RWPE1 (cell line): ENCODE measurements at regions not wholly inside any gene's neighbourhood (a gene's known extent, or its start where the extent isn't known, plus 50 kb on each side); places are given as distances from the start of the nearest gene placed in this dataset.

Experiments
- CTCF ChIA-PET: fragments of 350-600 bp; sonication (Branson Sonifier 250); formaldehyde crosslinking; extraction: SDS; loops from one replicate; lab custom pipeline; 2021; lab: Yijun Ruan, JAX
- POLR2A ChIA-PET: fragments of 400-600 bp; formaldehyde crosslinking; extraction: SDS; loops from one replicate; lab custom pipeline; 2020; ENCODE audit warnings: antibody characterized with exemption; ENCODE audit not compliant: low non-redundant PET; lab: Yijun Ruan, JAX
- DNase-seq: peaks from one replicate; pipeline ENCODE4 v3.0.0; 2012; ENCODE audit warnings: low spot score
- H3K27ac ChIP-seq: fragments of 450-650 bp; 2 replicates; pipeline ENCODE4 v1.5.1; 2017
- TF ChIP-seq, protein P1 (sequence below): fragments of 450-650 bp; conservative IDR thresholded peaks from 2 replicates; pipeline ENCODE4 v1.5.1; 2017; ENCODE audit warnings: low read depth, mild to moderate bottlenecking

DNA sequence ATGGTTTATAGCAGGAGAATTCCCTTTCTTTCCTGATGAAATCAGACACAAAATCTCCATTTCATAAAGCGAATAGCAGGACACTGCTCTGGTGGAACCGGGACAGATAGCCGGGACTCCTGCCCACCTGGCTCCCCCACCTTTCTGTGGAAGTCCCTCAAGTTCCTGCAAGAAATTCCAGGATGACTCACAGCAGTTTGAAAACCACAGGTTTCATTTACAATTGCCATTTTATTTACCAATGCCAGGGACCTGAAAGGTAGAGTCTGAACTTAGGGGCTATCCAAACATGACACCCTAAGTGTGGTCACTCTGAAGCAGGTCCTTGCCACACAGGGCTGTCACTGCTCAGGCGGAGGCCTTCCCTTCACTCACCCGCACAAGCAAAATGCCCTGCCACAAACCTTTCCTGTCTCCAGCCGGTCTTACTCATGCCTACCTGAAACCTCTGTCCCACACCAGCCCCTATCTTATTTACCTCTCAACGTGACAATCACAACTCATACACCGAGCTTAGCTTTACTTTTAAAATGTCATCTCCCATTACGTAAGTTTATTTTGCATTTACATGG lies 63.3 kb upstream of the TAF1L start:
- H3K27ac ChIP-seq, result no peak overlapping the region
- DNase-seq, result peak; percentile 42
- TF ChIP-seq, protein P1, sequence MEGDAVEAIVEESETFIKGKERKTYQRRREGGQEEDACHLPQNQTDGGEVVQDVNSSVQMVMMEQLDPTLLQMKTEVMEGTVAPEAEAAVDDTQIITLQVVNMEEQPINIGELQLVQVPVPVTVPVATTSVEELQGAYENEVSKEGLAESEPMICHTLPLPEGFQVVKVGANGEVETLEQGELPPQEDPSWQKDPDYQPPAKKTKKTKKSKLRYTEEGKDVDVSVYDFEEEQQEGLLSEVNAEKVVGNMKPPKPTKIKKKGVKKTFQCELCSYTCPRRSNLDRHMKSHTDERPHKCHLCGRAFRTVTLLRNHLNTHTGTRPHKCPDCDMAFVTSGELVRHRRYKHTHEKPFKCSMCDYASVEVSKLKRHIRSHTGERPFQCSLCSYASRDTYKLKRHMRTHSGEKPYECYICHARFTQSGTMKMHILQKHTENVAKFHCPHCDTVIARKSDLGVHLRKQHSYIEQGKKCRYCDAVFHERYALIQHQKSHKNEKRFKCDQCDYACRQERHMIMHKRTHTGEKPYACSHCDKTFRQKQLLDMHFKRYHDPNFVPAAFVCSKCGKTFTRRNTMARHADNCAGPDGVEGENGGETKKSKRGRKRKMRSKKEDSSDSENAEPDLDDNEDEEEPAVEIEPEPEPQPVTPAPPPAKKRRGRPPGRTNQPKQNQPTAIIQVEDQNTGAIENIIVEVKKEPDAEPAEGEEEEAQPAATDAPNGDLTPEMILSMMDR, result no peak
- ChIA-PET POLR2A (no interaction called here), CTCF (no interaction called here)

GRCh38 chr9:32701321-32702022 lies 66.0 kb upstream of the TAF1L start:
- TF ChIP-seq, protein P1, result no peak
- CTCF ChIA-PET, result no interaction called here
- no peak overlapping the region for H3K27ac ChIP-seq
- DNase-seq, result no peak
- POLR2A ChIA-PET, result no interaction called here

- ChIA-PET CTCF (interaction anchor here (0.6 to 0.7 kb wide), 2 partner anchors 20 to 24 kb away, joined by 4 read pairs; no protein-coding TSS in a partner anchor), POLR2A (no interaction called here)
- no peak overlapping the region for H3K27ac ChIP-seq
- TF ChIP-seq, protein P1, result no peak
- DNase-seq, result no peak
These were observed 68.2 kb upstream of the TAF1L start for GRCh38 chr9:32703635-32704034.

GRCh38 chr9:32704343-32704742 lies 68.9 kb upstream of the TAF1L start:
- CTCF ChIA-PET, result no interaction called here

DNA sequence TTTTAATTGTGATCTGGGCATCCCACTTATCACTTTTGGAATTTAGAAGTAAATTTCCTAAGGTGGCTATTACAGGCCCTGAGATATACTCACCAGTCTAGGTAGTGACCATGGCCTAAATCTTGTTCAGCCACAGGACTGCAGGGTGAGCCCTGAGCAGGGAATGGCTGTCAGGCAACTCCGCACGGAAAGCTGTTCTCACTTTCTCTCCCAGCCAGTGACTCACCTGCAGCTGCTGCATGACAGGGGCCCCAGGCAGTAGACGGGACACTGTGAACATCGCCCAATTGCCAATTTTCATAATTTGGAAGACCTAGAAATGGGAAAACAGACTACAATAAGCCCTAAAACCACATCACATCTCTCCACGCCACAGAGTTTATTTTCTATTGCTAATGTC lies 69.6 kb upstream of the TAF1L start:
- ChIA-PET POLR2A (no interaction called here), CTCF (interaction anchor here (0.6 kb wide), 1 partner anchor 141 kb away, joined by 7 read pairs; no protein-coding TSS in a partner anchor)
- peak; percentile 65 for DNase-seq
- TF ChIP-seq, protein P1, result no peak
- no peak overlapping the region for H3K27ac ChIP-seq

More at GRCh38 chr9:32704343-32704742, 68.9 kb upstream of the TAF1L start:
- TF ChIP-seq, protein P1, result no peak
- no peak overlapping the region for H3K27ac ChIP-seq
- no peak for DNase-seq
- POLR2A ChIA-PET, result no interaction called here

- ChIA-PET POLR2A (no interaction called here), CTCF (interaction anchor here (0.7 kb wide), 1 partner anchor 75 kb away, joined by 4 read pairs; no protein-coding TSS in a partner anchor)
- DNase-seq, result no peak
- TF ChIP-seq, protein P1, result no peak
- H3K27ac ChIP-seq, result no peak overlapping the region
These were observed 70.7 kb upstream of the TAF1L start for GRCh38 chr9:32706004-32706724.
